K562 (cell line): ENCODE measurements at regions not wholly inside any gene's neighbourhood (a gene's known extent, or its start where the extent isn't known, plus 50 kb on each side); places are given as distances from the start of the nearest gene placed in this dataset.

Experiments
- ATAC-seq: fragments of 200-7000 bp; cut with Tn5 transposase; 3 replicates; pipeline ENCODE4 v1.9.1; 2020; ENCODE audit warnings: moderate library complexity
- BruUV-seq: library from RNA; stranded (reverse); fragments of 400-500 nt; replicated peaks from 2 replicates; lab custom pipeline; 2021; lab: Mats Ljungman, UMichigan
- CTCF ChIA-PET: fragments of 300-600 bp; formaldehyde crosslinking; extraction: SDS; loops from one replicate; lab custom pipeline; 2021; ENCODE audit warnings: low intra/inter-chr PET ratio; lab: Yijun Ruan, JAX
- POLR2A ChIA-PET: fragments of 300-600, 350-650 bp; sonication (Branson Sonifier 250); formaldehyde crosslinking; extraction: SDS; loops from one replicate; lab custom pipeline; 2021; ENCODE audit warnings: antibody characterized with exemption, inconsistent platforms; lab: Yijun Ruan, JAX
- DNase-seq, 4 experiments: peaks; one replicate each; pipeline versions ENCODE4 v3.0.0 to v3.0.0-alpha.2; 2011 to 2018; ENCODE audit warnings: low spot score in 3 of 4, mixed read lengths in 3 of 4; ENCODE audit errors: extremely low read depth in 1 of 4
- FAIRE-seq: peaks from 2 replicates; lab custom pipeline; 2011; peaks lifted over from hg19 to GRCh38; lab: Jason Lieb, UNC
- H2AFZ ChIP-seq: 2 replicates; pipeline ENCODE4 v1.6.0; 2011; ENCODE audit warnings: low read depth, low read length, control low read depth, inconsistent platforms
- H3K27ac ChIP-seq: fragments of 200-600 bp; 3 replicates; pipeline ENCODE4 v1.8.0; 2011; ENCODE audit warnings: low read depth, mild to moderate bottlenecking, control low read depth, inconsistent platforms, low read length, moderate library complexity, mixed read lengths; ENCODE audit errors: extremely low read depth
- H3K27me3 ChIP-seq, 2 experiments: fragments of 300-600 bp in 1 of 2; 2 replicates in 1 of 2; 3 replicates in 1 of 2; pipeline versions ENCODE4 v1.6.0 to v1.8.0; 2011; ENCODE audit warnings: inconsistent platforms in 2 of 2, low read length in 2 of 2, mild to moderate bottlenecking in 1 of 2, mixed read lengths in 1 of 2, moderate library complexity in 1 of 2; ENCODE audit not compliant: control insufficient read depth in 2 of 2, insufficient read depth in 2 of 2
- H3K36me3 ChIP-seq: fragments of 300-600 bp; 3 replicates; pipeline ENCODE4 v1.8.0; 2011; ENCODE audit warnings: mild to moderate bottlenecking, low read length, inconsistent platforms; ENCODE audit not compliant: control insufficient read depth, insufficient read depth
- H3K4me1 ChIP-seq, 2 experiments: fragments of 200-600 bp in 1 of 2; replicated peaks in 1 of 2; 2 replicates in 1 of 2; 3 replicates in 1 of 2; pipeline versions ENCODE4 v1.5.1 to v1.8.0; 2011; ENCODE audit warnings: inconsistent platforms in 2 of 2, low read length in 2 of 2, mild to moderate bottlenecking in 1 of 2, mixed read lengths in 1 of 2, moderate library complexity in 1 of 2; ENCODE audit not compliant: control insufficient read depth in 2 of 2, insufficient read depth in 2 of 2
- H3K4me2 ChIP-seq: 2 replicates; pipeline ENCODE4 v1.6.1; 2011; ENCODE audit warnings: low read length, control low read depth, inconsistent platforms, mixed read lengths; ENCODE audit not compliant: insufficient read depth
- H3K4me3 ChIP-seq: fragments of 200-600 bp; sonication (generic), shearing (Covaris generic); 2 replicates; pipeline ENCODE4 v1.5.1; 2016; ENCODE audit warnings: control low read depth, inconsistent platforms
- H3K79me2 ChIP-seq: fragments of 200-600 bp; 3 replicates; pipeline ENCODE4 v1.8.0; 2011; ENCODE audit warnings: low read length, inconsistent platforms; ENCODE audit not compliant: control insufficient read depth, insufficient read depth
- H3K9ac ChIP-seq, 2 experiments: 2 replicates each; pipeline versions ENCODE4 v1.6.0 to v1.6.1; 2011; ENCODE audit warnings: low read depth in 2 of 2, low read length in 2 of 2, control low read depth in 1 of 2, inconsistent platforms in 1 of 2, mild to moderate bottlenecking in 1 of 2, mixed read lengths in 1 of 2; ENCODE audit not compliant: insufficient read depth in 1 of 2
- H3K9me1 ChIP-seq: one replicate; pipeline ENCODE4 v1.6.0; 2011; ENCODE audit warnings: inconsistent platforms, mild to moderate bottlenecking, low read length, moderate library complexity; ENCODE audit not compliant: control insufficient read depth, insufficient read depth
- H3K9me3 ChIP-seq: replicated peaks from 2 replicates; pipeline ENCODE4 v1.5.1; 2011; ENCODE audit warnings: low read depth, low read length, inconsistent platforms; ENCODE audit not compliant: control insufficient read depth, insufficient read depth
- H4K20me1 ChIP-seq: replicated peaks from 2 replicates; pipeline ENCODE4 v1.6.1; 2011; ENCODE audit warnings: low read length, inconsistent platforms, mixed read lengths; ENCODE audit not compliant: control insufficient read depth, insufficient read depth
- ATF2 ChIP-seq: sonication (generic); formaldehyde crosslinking; IDR thresholded peaks from 2 replicates; pipeline ENCODE4 v1.8.1; 2022; ENCODE audit warnings: missing genetic modification reagents
- CEBPG ChIP-seq, 3 experiments: fragments of 200-800 bp in 1 of 3; sonication (Bioruptor generic) in 1 of 3; sonication (generic) in 1 of 3; formaldehyde crosslinking in 1 of 3; IDR thresholded peaks in 2 of 3; conservative IDR thresholded peaks in 1 of 3; 2 replicates each; pipeline versions ENCODE4 v1.6.1 to v1.8.0; 2016 to 2022; ENCODE audit warnings: missing compliant biosample characterization in 2 of 3, missing genetic modification characterization in 2 of 3, mild to moderate bottlenecking in 1 of 3, missing genetic modification reagents in 1 of 3
- DNMT1 ChIP-seq: fragments of 450-650 bp; IDR thresholded peaks from 2 replicates; pipeline ENCODE4 v1.6.1; 2016; ENCODE audit warnings: antibody characterized with exemption, mild to moderate bottlenecking
- EP400 ChIP-seq: fragments of 450-650 bp; IDR thresholded peaks from 2 replicates; pipeline ENCODE4 v1.6.1; 2017; ENCODE audit warnings: antibody characterized with exemption, mild to moderate bottlenecking, moderate library complexity
- HMG20B ChIP-seq: fragments of 250-450 bp; sonication (Bioruptor Pico); IDR thresholded peaks from 2 replicates; pipeline ENCODE4 v1.5.0; 2021; ENCODE audit warnings: mild to moderate bottlenecking
- PCBP2 ChIP-seq: fragments of 200-400 bp; formaldehyde crosslinking; IDR thresholded peaks from 2 replicates; pipeline ENCODE4 v1.6.1; 2018; ENCODE audit warnings: low read length, low read depth, mild to moderate bottlenecking, moderate library complexity; ENCODE audit not compliant: poor library complexity, severe bottlenecking
- PHB ChIP-seq: fragments of 250-450 bp; sonication (Bioruptor Pico); IDR thresholded peaks from 2 replicates; pipeline ENCODE4 v1.5.0; 2021
- PHB2 ChIP-seq: fragments of 450-650 bp; IDR thresholded peaks from 2 replicates; pipeline ENCODE4 v1.6.1; 2017; ENCODE audit warnings: low read depth
- POLR2H ChIP-seq: IDR thresholded peaks from 2 replicates; pipeline ENCODE4 v1.6.1; 2016; ENCODE audit warnings: missing genetic modification characterization, low read depth, mild to moderate bottlenecking, control low read depth, missing compliant biosample characterization, moderate library complexity
- RBM25 ChIP-seq: fragments of 200-400 bp; formaldehyde crosslinking; IDR thresholded peaks from 2 replicates; pipeline ENCODE4 v1.6.1; 2018; ENCODE audit warnings: low read length, low read depth, moderate library complexity; ENCODE audit not compliant: severe bottlenecking
- SIN3A ChIP-seq, 2 experiments: fragments of 150-350 bp in 1 of 2; IDR thresholded peaks; 2 replicates each; pipeline ENCODE4 v1.6.1; 2011 to 2016; ENCODE audit warnings: borderline replicate concordance in 2 of 2, low read depth in 2 of 2, low read length in 2 of 2, mild to moderate bottlenecking in 2 of 2, moderate library complexity in 2 of 2; ENCODE audit not compliant: control insufficient read depth in 1 of 2
- SMARCE1 ChIP-seq: fragments of 450-650 bp; IDR thresholded peaks from 2 replicates; pipeline ENCODE4 v1.7.1; 2016; ENCODE audit warnings: mild to moderate bottlenecking
- SREBF1 ChIP-seq: fragments of 150-350 bp; IDR thresholded peaks from 2 replicates; pipeline ENCODE4 v1.6.1; 2014; ENCODE audit warnings: antibody characterized with exemption, low read depth, low read length, borderline replicate concordance
- TFAM ChIP-seq: fragments of 250-450 bp; sonication (Bioruptor Pico); conservative IDR thresholded peaks from 2 replicates; pipeline ENCODE4 v1.5.0; 2021; ENCODE audit warnings: mild to moderate bottlenecking, moderate library complexity
- ZNF146 ChIP-seq: IDR thresholded peaks from one replicate; pipeline ENCODE4 v1.6.1; 2018; ENCODE audit warnings: missing compliant biosample characterization; ENCODE audit not compliant: unreplicated experiment
- WGBS: fragments of 100-300 bp; shearing (Covaris generic); methylation state at CpG from one replicate; pipeline ENCODE4 v1.1.6; 2016; ENCODE audit warnings: low coverage, mixed read lengths; ENCODE audit not compliant: insufficient coverage; ENCODE audit errors: missing lambda C conversion rate; 5-methylcytosine and 5-hydroxymethylcytosine counted together
- in situ Hi-C: fragments of 300-500 bp; cut with MboI; formaldehyde crosslinking; loops from 4 replicates; pipeline ENCODE4 v1.15.0; 2018; ENCODE audit warnings: inconsistent platforms, mixed read lengths
- intact Hi-C: fragments of 100-400 bp; cut with micrococcal nuclease; formaldehyde crosslinking; loops from 2 replicates; pipeline ENCODE4 v1.14.2; 2022

- TF ChIP-seq ATF2 (CRISPR knock-in tag), result no peak
- no peak for TF ChIP-seq POLR2H
These were observed 620.8 kb upstream of the AUTS2 start (continued) for GRCh38 chr7:68977385-68978055.

- no peak for TF ChIP-seq ATF2 (CRISPR knock-in tag)
- TF ChIP-seq PCBP2, result no peak
- no peak for TF ChIP-seq PHB2
- TF ChIP-seq RBM25, result peak; percentile 66
- TF ChIP-seq CEBPG (CRISPR knock-in tag; IDR thresholded peaks at IDR 0.05), result no peak
- no peak for TF ChIP-seq CEBPG (tag; conservative IDR thresholded peaks at IDR 0.05 in 1 of 2, IDR thresholded peaks at IDR 0.05 in 1 of 2)
- TF ChIP-seq PHB, result no peak
- no peak for TF ChIP-seq DNMT1
- TF ChIP-seq TFAM (CRISPR knock-in tag), result no peak
- TF ChIP-seq SIN3A (IDR thresholded peaks at IDR 0.05; ENCODE audit: borderline replicate concordance in 2 of 2, control insufficient read depth in 1 of 2, low read depth in 2 of 2, low read length in 2 of 2), result no peak
- TF ChIP-seq SREBF1, result no peak
- no peak for TF ChIP-seq EP400
- peak; percentile 81 for TF ChIP-seq ZNF146 (CRISPR knock-in tag)
- TF ChIP-seq SMARCE1, result no peak
- TF ChIP-seq HMG20B (CRISPR knock-in tag), result no peak
- Histone ChIP-seq H3K4me2 (no peak overlapping the region), H3K79me2 (no peaks in the 10 kb centered on the region), H3K27ac (no peak overlapping the region), H3K9ac (no peak overlapping the region), H2AFZ (no peak overlapping the region), H4K20me1 (no peaks in the 10 kb centered on the region), H3K27me3 (no peaks in the 10 kb centered on the region), H3K4me1 (no peaks in the 10 kb centered on the region), H3K36me3 (no peaks in the 10 kb centered on the region), H3K9me1 (no peaks in the 10 kb centered on the region), H3K4me3 (no peak overlapping the region), H3K9me3 (no peaks in the 10 kb centered on the region)
- ATAC-seq, result no peak
- no peak for DNase-seq
- POLR2A ChIA-PET, result no interaction called here
- intact Hi-C loops, result no loop called here
- WGBS, result 2% methylated on average over 4 of the region's 4 CpGs
- in situ Hi-C loops, result no loop called here
- no peak for FAIRE-seq
- CTCF ChIA-PET, result no interaction called here
- no TSS peak for BruUV-seq
These were observed 619.6 kb upstream of the AUTS2 start for GRCh38 chr7:68978710-68979109.
